Lung (tissue), 11 donors: ENCODE measurements at regions not wholly inside any gene's neighbourhood (a gene's known extent, or its start where the extent isn't known, plus 50 kb on each side); places are given as distances from the start of the nearest gene placed in this dataset.
A peak's percentile ranks its signal among the peaks of the same experiment; 100 is the strongest.

Experiments used
- ATAC-seq: fragments of 200-7000 bp; cut with Tn5 transposase; one replicate; pipeline ENCODE4 v1.9.1; 2020; ENCODE audit warnings: moderate number of reproducible peaks; ENCODE audit not compliant: insufficient read depth, low FRiP score
- DNase-seq, 3 donors: peaks; one replicate each; pipeline ENCODE4 v3.0.0-alpha.2; 2013 to 2017
- H3K27ac ChIP-seq, 2 donors: one replicate each; pipeline ENCODE4 v1.5.1; 2013; ENCODE audit warnings: mild to moderate bottlenecking in 2 of 2, moderate library complexity in 2 of 2, control low read depth in 1 of 2, inconsistent platforms in 1 of 2, low read depth in 1 of 2, low read length in 1 of 2
- H3K27me3 ChIP-seq, 3 donors: one replicate each; pipeline ENCODE4 v1.5.1; 2013; ENCODE audit warnings: low read length in 2 of 3; ENCODE audit not compliant: control insufficient read depth in 3 of 3, insufficient read depth in 3 of 3
- H3K36me3 ChIP-seq, 4 donors: one replicate each; pipeline ENCODE4 v1.5.1; 2013; ENCODE audit warnings: low read length in 4 of 4, mild to moderate bottlenecking in 1 of 4, moderate library complexity in 1 of 4; ENCODE audit not compliant: control insufficient read depth in 4 of 4, insufficient read depth in 4 of 4
- H3K4me1 ChIP-seq, 5 donors: one replicate each; pipeline ENCODE4 v1.5.1; 2013; ENCODE audit warnings: low read length in 5 of 5, mild to moderate bottlenecking in 2 of 5, moderate library complexity in 1 of 5; ENCODE audit not compliant: control insufficient read depth in 5 of 5, insufficient read depth in 5 of 5
- H3K4me3 ChIP-seq: one replicate; pipeline ENCODE4 v1.5.1; 2013; ENCODE audit warnings: mild to moderate bottlenecking, control low read depth, moderate library complexity
- H3K9ac ChIP-seq, 2 donors: one replicate each; pipeline ENCODE4 v1.5.1; 2013; ENCODE audit warnings: low read length in 2 of 2, control low read depth in 1 of 2; ENCODE audit not compliant: insufficient read depth in 1 of 2
- H3K9me3 ChIP-seq, 4 donors: one replicate each; pipeline ENCODE4 v1.5.1; 2013; ENCODE audit warnings: low read length in 3 of 4, mild to moderate bottlenecking in 1 of 4, moderate library complexity in 1 of 4; ENCODE audit not compliant: control insufficient read depth in 4 of 4, insufficient read depth in 3 of 4
- WGBS, 2 donors: extraction: QIAGEN DNeasy Blood & Tissue Kit; methylation state at CpG; one replicate each; pipeline ENCODE4 v1.1.7; 2013; 5-methylcytosine and 5-hydroxymethylcytosine counted together
- TF ChIP-seq, protein P1 (sequence below): IDR thresholded peaks from 2 replicates; pipeline ENCODE4 v1.5.1; 2012; ENCODE audit warnings: mild to moderate bottlenecking; ENCODE audit errors: control extremely low read depth, extremely low read depth
- donor health status: control.
- donor health status: control.
- donor health status: Bipolar disorder and iron deficiency.
- donor health status: healthy.
- donor health status: DM: yes; HTN: yes; CAD: no.

DNA sequence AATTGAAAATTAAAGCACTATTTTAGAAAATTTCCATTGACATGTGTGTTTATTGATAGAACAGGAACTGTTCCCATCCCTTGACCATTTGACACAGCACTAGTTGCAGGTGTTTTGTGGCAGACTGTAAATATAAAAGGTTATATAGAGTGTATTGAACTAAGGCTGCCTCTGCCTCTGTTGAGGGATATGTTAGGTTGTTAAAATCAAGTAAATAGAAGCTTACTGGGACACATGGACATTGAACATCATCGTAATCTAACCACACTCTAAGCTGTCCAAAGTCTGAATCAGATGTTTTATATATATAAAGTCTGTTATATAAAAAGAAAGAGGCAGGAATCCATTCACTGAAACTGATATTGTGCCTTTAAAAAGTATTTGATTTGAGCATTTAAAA is 308.1 kb upstream of the PKN2 start:
- H3K4me1 ChIP-seq: peaks cover 0 to 12% (median 0%) of the 10 kb centered on the region in 5 donors
- H3K36me3 ChIP-seq: no peaks in the 10 kb centered on the region
- H3K9ac ChIP-seq: no peak overlapping the region
- DNase-seq: no peak
- H3K27ac ChIP-seq: no peak overlapping the region
- 85 to 88% methylated on average over 1 of the region's 1 CpG for WGBS, 2 donors
- H3K4me3 ChIP-seq: no peak overlapping the region
- no peak for ATAC-seq
- no peaks in the 10 kb centered on the region for H3K27me3 ChIP-seq
- no peaks in the 10 kb centered on the region for H3K9me3 ChIP-seq
- TF ChIP-seq, protein P1, sequence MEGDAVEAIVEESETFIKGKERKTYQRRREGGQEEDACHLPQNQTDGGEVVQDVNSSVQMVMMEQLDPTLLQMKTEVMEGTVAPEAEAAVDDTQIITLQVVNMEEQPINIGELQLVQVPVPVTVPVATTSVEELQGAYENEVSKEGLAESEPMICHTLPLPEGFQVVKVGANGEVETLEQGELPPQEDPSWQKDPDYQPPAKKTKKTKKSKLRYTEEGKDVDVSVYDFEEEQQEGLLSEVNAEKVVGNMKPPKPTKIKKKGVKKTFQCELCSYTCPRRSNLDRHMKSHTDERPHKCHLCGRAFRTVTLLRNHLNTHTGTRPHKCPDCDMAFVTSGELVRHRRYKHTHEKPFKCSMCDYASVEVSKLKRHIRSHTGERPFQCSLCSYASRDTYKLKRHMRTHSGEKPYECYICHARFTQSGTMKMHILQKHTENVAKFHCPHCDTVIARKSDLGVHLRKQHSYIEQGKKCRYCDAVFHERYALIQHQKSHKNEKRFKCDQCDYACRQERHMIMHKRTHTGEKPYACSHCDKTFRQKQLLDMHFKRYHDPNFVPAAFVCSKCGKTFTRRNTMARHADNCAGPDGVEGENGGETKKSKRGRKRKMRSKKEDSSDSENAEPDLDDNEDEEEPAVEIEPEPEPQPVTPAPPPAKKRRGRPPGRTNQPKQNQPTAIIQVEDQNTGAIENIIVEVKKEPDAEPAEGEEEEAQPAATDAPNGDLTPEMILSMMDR: no peak

DNA sequence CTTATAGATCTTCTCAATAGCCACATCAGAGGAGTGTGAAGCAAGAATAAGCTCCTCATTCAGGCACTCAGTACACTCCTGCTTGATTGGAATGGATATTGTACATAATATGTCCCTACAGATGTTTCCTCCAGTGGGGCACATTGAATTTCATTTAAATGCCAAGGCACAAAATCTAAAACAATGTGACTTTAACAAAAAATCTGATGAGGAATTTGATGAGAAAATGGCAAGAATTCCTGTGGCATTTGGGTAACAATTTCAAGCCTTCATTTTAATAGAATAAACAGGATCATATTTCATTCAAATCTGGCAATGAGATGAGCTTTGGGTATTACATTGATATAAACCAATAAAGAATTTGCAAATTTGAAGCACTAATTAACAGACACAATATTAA is 307.7 kb upstream of the PKN2 start:
- TF ChIP-seq, protein P1: no peak
- no peak for ATAC-seq

DNA sequence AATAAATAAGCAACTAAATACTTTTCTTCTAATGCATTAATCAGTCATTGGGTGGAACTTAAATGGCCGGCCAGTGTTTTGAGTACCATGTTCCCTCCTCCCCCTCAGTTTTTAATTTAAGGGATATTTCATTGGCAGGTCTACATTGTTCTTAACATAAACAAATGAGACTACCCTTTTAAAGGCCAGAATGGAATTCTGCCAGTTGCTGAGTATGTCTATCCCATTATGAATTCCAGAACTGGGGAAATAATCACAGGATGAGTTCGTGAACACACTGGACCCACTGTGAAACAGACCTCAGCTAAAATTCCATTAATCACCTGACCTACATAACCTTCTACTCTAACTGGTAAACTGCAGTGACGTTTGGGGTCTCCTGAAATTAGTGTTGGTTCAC is 305.5 kb upstream of the PKN2 start:
- ATAC-seq (no peak), DNase-seq (peak in 1 of 3 donors; percentile 22)
- no peaks in the 10 kb centered on the region for H3K36me3 ChIP-seq
- H3K9ac ChIP-seq: no peak overlapping the region
- no peak overlapping the region for H3K27ac ChIP-seq
- no peaks in the 10 kb centered on the region for H3K9me3 ChIP-seq
- WGBS, 2 donors: 57 to 73% methylated on average over 3 of the region's 3 CpGs
- TF ChIP-seq, protein P1: no peak
- H3K4me3 ChIP-seq: no peak overlapping the region
- peaks cover 0 to 20% (median 0%) of the 10 kb centered on the region in 5 donors for H3K4me1 ChIP-seq
- H3K27me3 ChIP-seq: no peaks in the 10 kb centered on the region

More for the DNA sequence above, 307.7 kb upstream of the PKN2 start:
- Histone ChIP-seq H3K36me3 (no peaks in the 10 kb centered on the region), H3K4me3 (no peak overlapping the region), H3K27ac (no peak overlapping the region), H3K27me3 (no peaks in the 10 kb centered on the region), H3K9me3 (no peaks in the 10 kb centered on the region), H3K9ac (no peak overlapping the region), H3K4me1 (peaks cover 0 to 16% (median 0%) of the 10 kb centered on the region in 5 donors)
- no peak for DNase-seq

DNA sequence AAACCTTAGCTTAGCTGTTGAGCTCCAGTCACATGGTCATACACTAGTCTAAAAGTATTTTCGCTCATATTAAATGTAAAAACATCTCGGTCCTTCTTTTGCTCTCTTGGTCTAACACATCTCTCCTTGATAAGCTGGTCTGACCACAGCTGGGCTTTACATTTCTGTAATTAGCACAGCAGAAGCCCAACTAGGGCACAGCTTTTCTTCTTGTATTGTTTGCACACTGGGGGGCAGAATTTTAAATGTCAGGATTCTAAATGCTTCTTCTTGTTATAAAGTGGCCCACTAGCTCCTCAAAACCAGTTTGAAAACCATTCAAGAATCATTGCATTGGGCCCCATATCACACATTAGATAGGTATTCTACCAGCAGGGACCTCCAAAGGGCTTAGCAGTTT is 289.1 kb upstream of the PKN2 start:
- Histone ChIP-seq H3K36me3 (no peaks in the 10 kb centered on the region), H3K27me3 (no peaks in the 10 kb centered on the region), H3K27ac (no peak overlapping the region), H3K9ac (no peak overlapping the region), H3K4me3 (no peak overlapping the region), H3K9me3 (peaks cover 0 to 5% (median 0%) of the 10 kb centered on the region in 4 donors), H3K4me1 (no peaks in the 10 kb centered on the region)
- TF ChIP-seq, protein P1: no peak
- DNase-seq: peak in 1 of 3 donors; percentile 18
- WGBS, 2 donors: 76 to 80% methylated on average over 2 of the region's 2 CpGs
- no peak for ATAC-seq
